Fibroblast of lung (primary cell): ENCODE measurements at regions not wholly inside any gene's neighbourhood (a gene's known extent, or its start where the extent isn't known, plus 50 kb on each side); places are given as distances from the start of the nearest gene placed in this dataset.

Experiments used
- DNase-seq, 2 donors: peaks; one replicate each; pipeline versions ENCODE4 v3.0.0 to v3.0.0-alpha.2; 2010; ENCODE audit warnings: low read depth in 2 of 2
- H2AFZ ChIP-seq: 2 replicates; pipeline ENCODE4 v1.5.1; 2012; ENCODE audit warnings: low read length, control low read depth, inconsistent platforms
- H3K27ac ChIP-seq: 2 replicates; pipeline ENCODE4 v1.5.1; 2011; ENCODE audit warnings: low read length, control low read depth; ENCODE audit not compliant: insufficient read depth
- H3K27me3 ChIP-seq: 2 replicates; pipeline ENCODE4 v1.5.1; 2011; ENCODE audit warnings: mild to moderate bottlenecking, low read length; ENCODE audit not compliant: control insufficient read depth, insufficient read depth
- H3K36me3 ChIP-seq: 2 replicates; pipeline ENCODE4 v1.5.1; 2011; ENCODE audit warnings: low read length; ENCODE audit not compliant: control insufficient read depth, insufficient read depth
- H3K4me1 ChIP-seq: 2 replicates; pipeline ENCODE4 v1.5.1; 2011; ENCODE audit warnings: low read length; ENCODE audit not compliant: control insufficient read depth, insufficient read depth; ENCODE audit errors: extremely low read depth
- H3K4me2 ChIP-seq: 2 replicates; pipeline ENCODE4 v1.5.1; 2011; ENCODE audit warnings: low read length, control low read depth; ENCODE audit not compliant: insufficient read depth; ENCODE audit errors: extremely low read depth
- H3K4me3 ChIP-seq, 4 experiments: fragments of 200-600 bp in 1 of 4; sonication (generic) in 1 of 4; replicated peaks in 1 of 4; 2 replicates each; pipeline ENCODE4 v1.5.1; 2011 to 2016; ENCODE audit warnings: low read length in 4 of 4, low read depth in 3 of 4, mild to moderate bottlenecking in 3 of 4, control low read depth in 2 of 4, inconsistent platforms in 1 of 4, mixed read lengths in 1 of 4; ENCODE audit not compliant: insufficient read depth in 1 of 4; ENCODE audit errors: control extremely low read depth in 1 of 4
- H3K79me2 ChIP-seq: 2 replicates; pipeline ENCODE4 v1.5.1; 2012; ENCODE audit warnings: mild to moderate bottlenecking, low read length, inconsistent platforms; ENCODE audit not compliant: control insufficient read depth, insufficient read depth
- H3K9ac ChIP-seq: 2 replicates; pipeline ENCODE4 v1.5.1; 2011; ENCODE audit warnings: mild to moderate bottlenecking, low read length, control low read depth; ENCODE audit not compliant: insufficient read depth
- H3K9me3 ChIP-seq: 2 replicates; pipeline ENCODE4 v1.5.1; 2012; ENCODE audit warnings: low read depth, low read length; ENCODE audit not compliant: control insufficient read depth, insufficient read depth
- H4K20me1 ChIP-seq: 2 replicates; pipeline ENCODE4 v1.5.1; 2011; ENCODE audit warnings: low read length; ENCODE audit not compliant: control insufficient read depth, insufficient read depth; ENCODE audit errors: extremely low read depth
- EZH2 ChIP-seq: IDR thresholded peaks from 2 replicates; pipeline ENCODE4 v1.5.1; 2012; ENCODE audit warnings: low read length, control low read depth, mild to moderate bottlenecking; ENCODE audit errors: missing control alignments
- TF ChIP-seq, protein P1 (sequence below), 2 donors: IDR thresholded peaks in 1 of 2; conservative IDR thresholded peaks in 1 of 2; 1 replicate in 1 of 2; 2 replicates in 1 of 2; pipeline ENCODE4 v1.5.1; 2011 to 2012; ENCODE audit warnings: low read length in 2 of 2, control low read depth in 1 of 2, inconsistent platforms in 1 of 2, low read depth in 1 of 2, mild to moderate bottlenecking in 1 of 2

DNA sequence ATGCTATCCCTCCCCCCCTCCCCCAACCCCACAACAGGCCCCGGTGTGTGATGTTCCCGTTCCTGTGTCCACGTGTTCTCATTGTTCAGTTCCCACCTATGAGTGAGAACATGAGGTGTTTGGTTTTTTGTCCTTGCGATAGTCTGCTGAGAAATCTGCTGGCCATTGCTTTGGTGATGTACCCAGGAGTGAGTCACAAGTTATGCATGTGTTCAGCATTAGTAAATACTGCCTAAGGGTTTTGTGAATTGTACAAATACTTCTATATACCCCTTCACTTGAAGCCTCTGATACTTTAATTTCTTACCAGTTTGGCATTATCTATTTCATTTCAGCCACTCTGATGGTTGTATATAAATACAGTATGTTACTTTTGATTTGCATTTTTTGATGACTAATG lies 711.3 kb upstream of the GJE1 start:
- H4K20me1 ChIP-seq = no peaks in the 10 kb centered on the region
- H3K4me1 ChIP-seq = no peaks in the 10 kb centered on the region
- H3K9me3 ChIP-seq = no peaks in the 10 kb centered on the region
- H3K4me2 ChIP-seq = no peak overlapping the region
- H3K4me3 ChIP-seq = no peak overlapping the region
- H3K79me2 ChIP-seq = no peaks in the 10 kb centered on the region
- H3K9ac ChIP-seq = no peak overlapping the region
- TF ChIP-seq EZH2 = no peak
- TF ChIP-seq, protein P1, sequence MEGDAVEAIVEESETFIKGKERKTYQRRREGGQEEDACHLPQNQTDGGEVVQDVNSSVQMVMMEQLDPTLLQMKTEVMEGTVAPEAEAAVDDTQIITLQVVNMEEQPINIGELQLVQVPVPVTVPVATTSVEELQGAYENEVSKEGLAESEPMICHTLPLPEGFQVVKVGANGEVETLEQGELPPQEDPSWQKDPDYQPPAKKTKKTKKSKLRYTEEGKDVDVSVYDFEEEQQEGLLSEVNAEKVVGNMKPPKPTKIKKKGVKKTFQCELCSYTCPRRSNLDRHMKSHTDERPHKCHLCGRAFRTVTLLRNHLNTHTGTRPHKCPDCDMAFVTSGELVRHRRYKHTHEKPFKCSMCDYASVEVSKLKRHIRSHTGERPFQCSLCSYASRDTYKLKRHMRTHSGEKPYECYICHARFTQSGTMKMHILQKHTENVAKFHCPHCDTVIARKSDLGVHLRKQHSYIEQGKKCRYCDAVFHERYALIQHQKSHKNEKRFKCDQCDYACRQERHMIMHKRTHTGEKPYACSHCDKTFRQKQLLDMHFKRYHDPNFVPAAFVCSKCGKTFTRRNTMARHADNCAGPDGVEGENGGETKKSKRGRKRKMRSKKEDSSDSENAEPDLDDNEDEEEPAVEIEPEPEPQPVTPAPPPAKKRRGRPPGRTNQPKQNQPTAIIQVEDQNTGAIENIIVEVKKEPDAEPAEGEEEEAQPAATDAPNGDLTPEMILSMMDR (conservative IDR thresholded peaks at IDR 0.05 in 1 of 2, IDR thresholded peaks at IDR 0.05 in 1 of 2; ENCODE audit: low read depth in 1 of 2, low read length in 2 of 2) = no peak
- peak; percentile 78 to 89 for DNase-seq
- no peak overlapping the region for H3K27ac ChIP-seq
- H2AFZ ChIP-seq = no peak overlapping the region
- H3K36me3 ChIP-seq = no peaks in the 10 kb centered on the region
- no peaks in the 10 kb centered on the region for H3K27me3 ChIP-seq

DNA sequence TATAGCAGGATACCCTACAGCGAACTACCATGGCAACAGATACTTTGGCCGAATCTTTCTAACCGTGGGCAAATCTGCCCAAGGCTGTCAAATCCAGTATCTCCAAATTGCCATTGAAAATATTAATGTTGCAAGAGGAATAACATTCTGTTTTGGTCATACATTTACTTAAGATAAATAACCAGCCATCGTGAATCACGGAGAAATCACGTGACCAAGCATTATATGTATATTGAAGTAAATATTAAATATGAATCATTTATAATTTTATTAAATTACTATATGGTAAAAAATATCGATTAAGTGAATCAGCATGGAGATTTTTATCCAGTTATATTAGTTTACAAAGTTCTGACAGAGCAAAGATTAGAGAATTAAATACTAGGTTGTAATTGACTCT lies 714.6 kb upstream of the GJE1 start:
- Histone ChIP-seq H3K27ac (no peak overlapping the region), H3K27me3 (no peaks in the 10 kb centered on the region), H3K4me3 (no peak overlapping the region), H3K9ac (no peak overlapping the region), H3K9me3 (no peaks in the 10 kb centered on the region), H3K4me2 (no peak overlapping the region), H4K20me1 (no peaks in the 10 kb centered on the region), H3K4me1 (no peaks in the 10 kb centered on the region), H3K79me2 (no peaks in the 10 kb centered on the region), H2AFZ (no peak overlapping the region), H3K36me3 (no peaks in the 10 kb centered on the region)
- DNase-seq = no peak
- TF ChIP-seq, protein P1 (conservative IDR thresholded peaks at IDR 0.05 in 1 of 2, IDR thresholded peaks at IDR 0.05 in 1 of 2; ENCODE audit: low read depth in 1 of 2, low read length in 2 of 2) = no peak
- no peak for TF ChIP-seq EZH2

DNA sequence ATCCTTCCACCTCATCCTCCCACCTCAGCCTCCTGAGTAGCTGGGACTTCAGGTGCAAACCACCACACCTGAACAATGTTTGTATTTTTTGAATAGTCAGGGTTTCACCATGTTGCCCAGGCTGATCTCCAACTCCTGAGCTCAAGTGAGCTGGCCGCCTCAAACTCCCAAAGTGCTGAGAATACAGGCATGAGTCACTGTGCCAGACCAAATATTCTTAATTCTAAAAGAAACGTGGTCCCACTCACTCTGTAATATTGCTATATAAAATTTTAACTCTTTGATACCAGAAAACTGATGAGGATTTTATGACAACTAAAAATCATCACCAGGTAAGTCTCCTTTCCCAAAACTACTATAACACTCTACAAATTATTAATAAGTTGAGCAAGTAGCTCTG lies 716.8 kb upstream of the GJE1 start:
- Histone ChIP-seq H3K79me2 (no peaks in the 10 kb centered on the region), H2AFZ (no peak overlapping the region), H3K9ac (no peak overlapping the region), H3K36me3 (no peaks in the 10 kb centered on the region), H3K4me1 (no peaks in the 10 kb centered on the region), H3K4me3 (no peak overlapping the region), H4K20me1 (no peaks in the 10 kb centered on the region), H3K27me3 (no peaks in the 10 kb centered on the region), H3K27ac (no peak overlapping the region), H3K9me3 (no peaks in the 10 kb centered on the region), H3K4me2 (no peak overlapping the region)
- no peak for DNase-seq
- TF ChIP-seq, protein P1 (conservative IDR thresholded peaks at IDR 0.05 in 1 of 2, IDR thresholded peaks at IDR 0.05 in 1 of 2; ENCODE audit: low read depth in 1 of 2, low read length in 2 of 2) = no peak
- TF ChIP-seq EZH2 = no peak
